ENCODE measurements at regions not wholly inside any gene's neighbourhood (a gene's known extent, or its start where the extent isn't known, plus 50 kb on each side); places are given as distances from the start of the nearest gene placed in this dataset.
A peak's percentile ranks its signal among the peaks of the same experiment; 100 is the strongest.

GRCh38 chr17:45631941-45632340 lies 141.4 kb upstream of the PLEKHM1 start:
- H2BK15ac ChIP-seq (ENCODE audit: low read depth, poor library complexity, severe bottlenecking), result no peak overlapping the region
- no peak overlapping the region for H2BK5ac ChIP-seq (ENCODE audit: low read depth, low read length, poor library complexity, severe bottlenecking)
- no peaks in the 10 kb centered on the region for H3K27me3 ChIP-seq (ENCODE audit: control insufficient read depth in 1 of 2, insufficient read depth in 1 of 2, low read length in 2 of 2)
- H3K23ac ChIP-seq (ENCODE audit: low read length in 2 of 2), result no peak overlapping the region
- peaks cover 10% of the 10 kb centered on the region for H3K79me1 ChIP-seq (replicated peaks; ENCODE audit: low read length, poor library complexity, severe bottlenecking)
- no peak overlapping the region for H4K91ac ChIP-seq (ENCODE audit: low read length)
- H2BK12ac ChIP-seq (ENCODE audit: low read length in 2 of 2), result no peak overlapping the region
- H3K9ac ChIP-seq (ENCODE audit: low read length), result no peak overlapping the region
- H4K8ac ChIP-seq (ENCODE audit: low read length), result no peak overlapping the region
- H2AFZ ChIP-seq (ENCODE audit: low read depth, low read length), result no peak overlapping the region
- DNase-seq, result no peak
- WGBS, result 97% methylated on average over 2 of the region's 2 CpGs
- no peak overlapping the region for H3K14ac ChIP-seq (ENCODE audit: low read length in 2 of 2)
- no peaks in the 10 kb centered on the region for H3K9me3 ChIP-seq (ENCODE audit: control insufficient read depth, low read length)
- H3K4me1 ChIP-seq (ENCODE audit: control insufficient read depth, insufficient read depth, low read depth, low read length), result no peaks in the 10 kb centered on the region
- no peak overlapping the region for H3K18ac ChIP-seq (ENCODE audit: low read depth in 1 of 2, low read length in 2 of 2)
- no peak overlapping the region for H3K27ac ChIP-seq (ENCODE audit: low read length, poor library complexity, severe bottlenecking)
- peaks cover 29 to 30% of the 10 kb centered on the region in 2 experiments for H3K36me3 ChIP-seq (ENCODE audit: control insufficient read depth in 1 of 2, insufficient read depth in 2 of 2, low read depth in 1 of 2, low read length in 2 of 2)
- no peak overlapping the region for H3K4me3 ChIP-seq (ENCODE audit: insufficient read depth in 1 of 2, low read depth in 1 of 2, low read length in 2 of 2)
- H2BK120ac ChIP-seq (ENCODE audit: low read depth, low read length), result no peak overlapping the region
- no peak overlapping the region for H3K4ac ChIP-seq (ENCODE audit: low read depth in 1 of 2, low read length in 2 of 2)
- no peak overlapping the region for H3K4me2 ChIP-seq (ENCODE audit: low read length, poor library complexity, severe bottlenecking)
- H2AK5ac ChIP-seq (ENCODE audit: low read length, severe bottlenecking), result no peak overlapping the region

GRCh38 chr17:45639297-45639849 lies 144.7 kb upstream of the CRHR1 start:
- no peak overlapping the region for H3K23ac ChIP-seq (ENCODE audit: low read length in 2 of 2)
- no peak for DNase-seq
- H3K4me1 ChIP-seq (ENCODE audit: control insufficient read depth, insufficient read depth, low read depth, low read length), result no peaks in the 10 kb centered on the region
- no peak overlapping the region for H4K8ac ChIP-seq (ENCODE audit: low read length)
- H3K36me3 ChIP-seq (ENCODE audit: control insufficient read depth in 1 of 2, insufficient read depth in 2 of 2, low read depth in 1 of 2, low read length in 2 of 2), result peaks cover 12 to 17% of the 10 kb centered on the region in 2 experiments
- H3K4me2 ChIP-seq (ENCODE audit: low read length, poor library complexity, severe bottlenecking), result no peak overlapping the region
- 82% methylated on average over 1 of the region's 4 CpGs for WGBS
- no peak overlapping the region for H3K27ac ChIP-seq (ENCODE audit: low read length, poor library complexity, severe bottlenecking)
- no peak overlapping the region for H3K9ac ChIP-seq (ENCODE audit: low read length)
- H3K4ac ChIP-seq (ENCODE audit: low read depth in 1 of 2, low read length in 2 of 2), result no peak overlapping the region
- no peak overlapping the region for H2BK5ac ChIP-seq (ENCODE audit: low read depth, low read length, poor library complexity, severe bottlenecking)
- H2BK12ac ChIP-seq (ENCODE audit: low read length in 2 of 2), result no peak overlapping the region
- no peak overlapping the region for H2AFZ ChIP-seq (ENCODE audit: low read depth, low read length)
- no peak overlapping the region for H4K91ac ChIP-seq (ENCODE audit: low read length)
- peaks cover 2% of the 10 kb centered on the region for H3K79me1 ChIP-seq (replicated peaks; ENCODE audit: low read length, poor library complexity, severe bottlenecking)
- no peak overlapping the region for H3K14ac ChIP-seq (ENCODE audit: low read length in 2 of 2)
- no peak overlapping the region for H2BK15ac ChIP-seq (ENCODE audit: low read depth, poor library complexity, severe bottlenecking)
- no peak overlapping the region for H2AK5ac ChIP-seq (ENCODE audit: low read length, severe bottlenecking)
- no peak overlapping the region for H2BK120ac ChIP-seq (ENCODE audit: low read depth, low read length)
- no peak overlapping the region for H3K4me3 ChIP-seq (ENCODE audit: insufficient read depth in 1 of 2, low read depth in 1 of 2, low read length in 2 of 2)
- no peak overlapping the region for H3K18ac ChIP-seq (ENCODE audit: low read depth in 1 of 2, low read length in 2 of 2)
- no peaks in the 10 kb centered on the region for H3K9me3 ChIP-seq (ENCODE audit: control insufficient read depth, low read length)
- peaks cover 0 to 15% of the 10 kb centered on the region in 2 experiments for H3K27me3 ChIP-seq (ENCODE audit: control insufficient read depth in 1 of 2, insufficient read depth in 1 of 2, low read length in 2 of 2)

- Histone ChIP-seq H3K4me2 (ENCODE audit: low read length, poor library complexity, severe bottlenecking) (no peak overlapping the region), H3K18ac (ENCODE audit: low read depth in 1 of 2, low read length in 2 of 2) (no peak overlapping the region), H3K36me3 (ENCODE audit: control insufficient read depth in 1 of 2, insufficient read depth in 2 of 2, low read depth in 1 of 2, low read length in 2 of 2) (peaks cover 12 to 17% of the 10 kb centered on the region in 2 experiments), H2BK120ac (ENCODE audit: low read depth, low read length) (no peak overlapping the region), H3K9me3 (ENCODE audit: control insufficient read depth, low read length) (no peaks in the 10 kb centered on the region), H3K23ac (ENCODE audit: low read length in 2 of 2) (no peak overlapping the region), H2AFZ (ENCODE audit: low read depth, low read length) (no peak overlapping the region), H3K4me1 (ENCODE audit: control insufficient read depth, insufficient read depth, low read depth, low read length) (no peaks in the 10 kb centered on the region), H2BK5ac (ENCODE audit: low read depth, low read length, poor library complexity, severe bottlenecking) (no peak overlapping the region), H4K91ac (ENCODE audit: low read length) (no peak overlapping the region), H3K9ac (ENCODE audit: low read length) (no peak overlapping the region), H3K14ac (ENCODE audit: low read length in 2 of 2) (no peak overlapping the region), H3K27me3 (ENCODE audit: control insufficient read depth in 1 of 2, insufficient read depth in 1 of 2, low read length in 2 of 2) (peaks cover 0 to 23% of the 10 kb centered on the region in 2 experiments), H2BK15ac (ENCODE audit: low read depth, poor library complexity, severe bottlenecking) (no peak overlapping the region), H3K4ac (ENCODE audit: low read depth in 1 of 2, low read length in 2 of 2) (no peak overlapping the region), H3K4me3 (ENCODE audit: insufficient read depth in 1 of 2, low read depth in 1 of 2, low read length in 2 of 2) (no peak overlapping the region), H4K8ac (ENCODE audit: low read length) (no peak overlapping the region), H2AK5ac (ENCODE audit: low read length, severe bottlenecking) (no peak overlapping the region), H3K27ac (ENCODE audit: low read length, poor library complexity, severe bottlenecking) (no peak overlapping the region), H2BK12ac (ENCODE audit: low read length in 2 of 2) (no peak overlapping the region), H3K79me1 (replicated peaks; ENCODE audit: low read length, poor library complexity, severe bottlenecking) (peaks cover 2% of the 10 kb centered on the region)
- WGBS, result 34% methylated on average over 3 of the region's 3 CpGs
- peak; percentile 79 for DNase-seq
Measured at GRCh38 chr17:45640141-45640850, 143.8 kb upstream of the CRHR1 start.

- no peaks in the 10 kb centered on the region for H3K9me3 ChIP-seq (ENCODE audit: control insufficient read depth, low read length)
- no peak overlapping the region for H3K14ac ChIP-seq (ENCODE audit: low read length in 2 of 2)
- no peak overlapping the region for H2BK120ac ChIP-seq (ENCODE audit: low read depth, low read length)
- H3K18ac ChIP-seq (ENCODE audit: low read depth in 1 of 2, low read length in 2 of 2), result no peak overlapping the region
- no peak overlapping the region for H4K8ac ChIP-seq (ENCODE audit: low read length)
- no peak for DNase-seq
- H4K91ac ChIP-seq (ENCODE audit: low read length), result no peak overlapping the region
- H3K23ac ChIP-seq (ENCODE audit: low read length in 2 of 2), result no peak overlapping the region
- WGBS, result 91% methylated on average over 5 of the region's 5 CpGs
- H2BK5ac ChIP-seq (ENCODE audit: low read depth, low read length, poor library complexity, severe bottlenecking), result no peak overlapping the region
- H3K9ac ChIP-seq (ENCODE audit: low read length), result no peak overlapping the region
- H2BK12ac ChIP-seq (ENCODE audit: low read length in 2 of 2), result no peak overlapping the region
- peaks cover 0 to 36% of the 10 kb centered on the region in 2 experiments for H3K27me3 ChIP-seq (ENCODE audit: control insufficient read depth in 1 of 2, insufficient read depth in 1 of 2, low read length in 2 of 2)
- H3K36me3 ChIP-seq (ENCODE audit: control insufficient read depth in 1 of 2, insufficient read depth in 2 of 2, low read depth in 1 of 2, low read length in 2 of 2), result peaks cover 8 to 13% of the 10 kb centered on the region in 2 experiments
- H3K4me1 ChIP-seq (ENCODE audit: control insufficient read depth, insufficient read depth, low read depth, low read length), result no peaks in the 10 kb centered on the region
- H3K27ac ChIP-seq (ENCODE audit: low read length, poor library complexity, severe bottlenecking), result no peak overlapping the region
- H3K4ac ChIP-seq (ENCODE audit: low read depth in 1 of 2, low read length in 2 of 2), result no peak overlapping the region
- H3K4me2 ChIP-seq (ENCODE audit: low read length, poor library complexity, severe bottlenecking), result no peak overlapping the region
- no peak overlapping the region for H3K4me3 ChIP-seq (ENCODE audit: insufficient read depth in 1 of 2, low read depth in 1 of 2, low read length in 2 of 2)
- no peak overlapping the region for H2AK5ac ChIP-seq (ENCODE audit: low read length, severe bottlenecking)
- peaks cover 2% of the 10 kb centered on the region for H3K79me1 ChIP-seq (replicated peaks; ENCODE audit: low read length, poor library complexity, severe bottlenecking)
- H2AFZ ChIP-seq (ENCODE audit: low read depth, low read length), result no peak overlapping the region
- H2BK15ac ChIP-seq (ENCODE audit: low read depth, poor library complexity, severe bottlenecking), result no peak overlapping the region
Measured at GRCh38 chr17:45641541-45641940, 142.6 kb upstream of the CRHR1 start.
